ENCODE measurements at regions not wholly inside any gene's neighbourhood (a gene's known extent, or its start where the extent isn't known, plus 50 kb on each side); places are given as distances from the start of the nearest gene placed in this dataset.
"Not testable (repeated sequence)": the region's sequence is repeated elsewhere in the genome, so short reads cannot be mapped to it uniquely, and the experiment has no call there.

GRCh38 chr11:21646351-21646750, 546.5 kb upstream of the ANO5 start:
- Histone ChIP-seq H3K4me1 (no peaks in the 10 kb centered on the region), H3K27ac (no peak overlapping the region), H3K27me3 (ENCODE audit: insufficient read depth in 3 of 3, low read length in 2 of 3) (no peaks in the 10 kb centered on the region), H3K4me3 (no peak overlapping the region), H3K9me3 (no peaks in the 10 kb centered on the region), H3K36me3 (ENCODE audit: insufficient read depth in 1 of 2, low read depth in 1 of 2) (no peaks in the 10 kb centered on the region)
- intact Hi-C loops (cut with DNase I): no loop called here
- TF ChIP-seq, protein P1, sequence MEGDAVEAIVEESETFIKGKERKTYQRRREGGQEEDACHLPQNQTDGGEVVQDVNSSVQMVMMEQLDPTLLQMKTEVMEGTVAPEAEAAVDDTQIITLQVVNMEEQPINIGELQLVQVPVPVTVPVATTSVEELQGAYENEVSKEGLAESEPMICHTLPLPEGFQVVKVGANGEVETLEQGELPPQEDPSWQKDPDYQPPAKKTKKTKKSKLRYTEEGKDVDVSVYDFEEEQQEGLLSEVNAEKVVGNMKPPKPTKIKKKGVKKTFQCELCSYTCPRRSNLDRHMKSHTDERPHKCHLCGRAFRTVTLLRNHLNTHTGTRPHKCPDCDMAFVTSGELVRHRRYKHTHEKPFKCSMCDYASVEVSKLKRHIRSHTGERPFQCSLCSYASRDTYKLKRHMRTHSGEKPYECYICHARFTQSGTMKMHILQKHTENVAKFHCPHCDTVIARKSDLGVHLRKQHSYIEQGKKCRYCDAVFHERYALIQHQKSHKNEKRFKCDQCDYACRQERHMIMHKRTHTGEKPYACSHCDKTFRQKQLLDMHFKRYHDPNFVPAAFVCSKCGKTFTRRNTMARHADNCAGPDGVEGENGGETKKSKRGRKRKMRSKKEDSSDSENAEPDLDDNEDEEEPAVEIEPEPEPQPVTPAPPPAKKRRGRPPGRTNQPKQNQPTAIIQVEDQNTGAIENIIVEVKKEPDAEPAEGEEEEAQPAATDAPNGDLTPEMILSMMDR (IDR thresholded peaks at IDR 0.05): no peak
- ATAC-seq (no peak), DNase-seq (no peak)
- 42 to 69% (median 43%) methylated on average over 1 of the region's 1 CpG for WGBS, 3 donors

DNA sequence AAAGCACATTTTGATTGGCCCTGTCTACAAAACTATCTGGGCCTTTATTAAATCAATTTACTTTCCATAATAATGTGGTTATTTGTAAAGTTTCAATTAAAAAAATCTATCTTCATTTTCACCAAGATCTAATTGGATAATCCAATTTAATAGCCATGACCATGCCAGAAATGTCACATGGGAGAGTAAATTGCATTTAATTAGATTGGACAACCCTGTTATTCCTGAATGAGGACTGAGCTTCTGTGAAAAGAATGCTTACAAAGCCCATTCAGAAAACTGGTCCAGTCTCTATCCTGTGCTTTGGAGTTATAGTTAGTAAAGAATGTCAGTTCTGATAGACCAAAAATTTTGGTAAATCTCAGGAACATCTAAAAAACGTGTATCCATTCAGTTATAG, 541.9 kb upstream of the ANO5 start:
- 34 to 55% (median 45%) methylated on average over 1 of the region's 1 CpG for WGBS, 3 donors
- no peaks in the 10 kb centered on the region for H3K36me3 ChIP-seq (ENCODE audit: insufficient read depth in 1 of 2, low read depth in 1 of 2)
- DNase-seq (no peak), ATAC-seq (no peak)
- no peaks in the 10 kb centered on the region for H3K27me3 ChIP-seq (ENCODE audit: insufficient read depth in 3 of 3, low read length in 2 of 3)
- intact Hi-C loops (cut with DNase I): no loop called here
- no peaks in the 10 kb centered on the region for H3K4me1 ChIP-seq
- H3K27ac ChIP-seq: no peak overlapping the region
- TF ChIP-seq, protein P1 (IDR thresholded peaks at IDR 0.05): no peak
- H3K9me3 ChIP-seq: no peaks in the 10 kb centered on the region
- no peak overlapping the region for H3K4me3 ChIP-seq

- Histone ChIP-seq H3K4me3 (no peak overlapping the region), H3K9me3 (no peaks in the 10 kb centered on the region), H3K36me3 (ENCODE audit: insufficient read depth in 1 of 2, low read depth in 1 of 2) (no peaks in the 10 kb centered on the region), H3K4me1 (no peaks in the 10 kb centered on the region), H3K27me3 (ENCODE audit: insufficient read depth in 3 of 3, low read length in 2 of 3) (no peaks in the 10 kb centered on the region), H3K27ac (no peak overlapping the region)
- WGBS, 3 donors: 29 to 35% (median 35%) methylated on average over 5 of the region's 5 CpGs
- TF ChIP-seq, protein P1 (IDR thresholded peaks at IDR 0.05): no peak
- no peak for ATAC-seq
- intact Hi-C loops (cut with DNase I): no loop called here
- no peak for DNase-seq
Observed at GRCh38 chr11:21653951-21654421, 538.9 kb upstream of the ANO5 start.

DNA sequence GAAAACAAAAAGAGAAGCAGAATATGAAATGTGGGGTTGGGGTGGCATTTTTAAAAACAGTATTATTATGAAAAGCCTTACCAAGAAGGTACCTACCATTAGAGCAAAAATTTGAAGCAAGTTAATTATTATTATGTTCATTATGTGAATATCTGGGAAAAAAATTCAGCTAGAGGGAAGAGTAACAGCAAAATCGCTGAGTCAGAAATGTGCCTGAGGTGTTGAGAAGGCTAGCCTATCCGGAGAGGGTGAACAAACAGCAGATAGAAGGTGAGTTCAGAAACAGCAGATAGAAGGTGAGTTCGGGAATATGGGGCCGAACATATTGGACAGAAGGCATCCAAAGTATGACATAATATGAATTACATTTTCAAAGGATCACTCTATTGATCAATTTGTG, 536.8 kb upstream of the ANO5 start:
- ATAC-seq (no peak), DNase-seq (no peak)
- no peaks in the 10 kb centered on the region for H3K9me3 ChIP-seq
- no peaks in the 10 kb centered on the region for H3K36me3 ChIP-seq (ENCODE audit: insufficient read depth in 1 of 2, low read depth in 1 of 2)
- WGBS, 3 donors: 88 to 92% (median 90%) methylated on average over 4 of the region's 4 CpGs
- H3K4me1 ChIP-seq: no peaks in the 10 kb centered on the region
- H3K27ac ChIP-seq: no peak overlapping the region
- intact Hi-C loops (cut with DNase I): no loop called here
- TF ChIP-seq, protein P1 (IDR thresholded peaks at IDR 0.05): no peak
- no peak overlapping the region for H3K4me3 ChIP-seq
- H3K27me3 ChIP-seq (ENCODE audit: insufficient read depth in 3 of 3, low read length in 2 of 3): no peaks in the 10 kb centered on the region

DNA sequence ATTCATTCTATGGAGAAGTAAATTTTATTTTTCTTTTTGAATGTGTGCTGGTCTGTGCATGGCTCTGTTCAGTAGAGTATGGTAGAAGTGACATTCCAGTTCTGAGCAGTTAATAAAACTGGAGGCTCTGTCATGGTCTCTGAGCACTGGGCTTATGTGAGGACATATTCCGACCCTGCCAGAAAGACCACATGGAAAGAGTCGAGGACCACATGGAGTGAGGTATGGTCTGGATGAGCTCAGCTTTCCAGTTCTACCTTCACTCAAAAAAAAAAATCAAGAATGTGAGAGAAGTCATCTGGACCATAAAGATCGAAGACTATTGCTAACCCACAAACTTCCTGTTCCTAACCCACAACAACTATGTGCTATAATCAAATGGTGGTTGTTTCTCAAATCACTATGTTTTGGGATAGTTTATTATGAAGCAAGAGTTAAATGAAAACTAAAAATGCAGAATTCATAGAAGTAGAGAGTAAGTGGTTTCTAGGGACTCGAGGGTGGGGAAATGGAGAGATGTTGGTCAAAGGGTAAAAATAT, 534.2 kb upstream of the ANO5 start:
- Histone ChIP-seq H3K4me1 (no peaks in the 10 kb centered on the region), H3K27ac (no peak overlapping the region), H3K36me3 (ENCODE audit: insufficient read depth in 1 of 2, low read depth in 1 of 2) (no peaks in the 10 kb centered on the region), H3K9me3 (no peaks in the 10 kb centered on the region), H3K27me3 (ENCODE audit: insufficient read depth in 3 of 3, low read length in 2 of 3) (no peaks in the 10 kb centered on the region), H3K4me3 (no peak overlapping the region)
- WGBS, 3 donors: 83 to 88% (median 84%) methylated on average over 4 of the region's 4 CpGs
- DNase-seq (no peak), ATAC-seq (no peak)
- TF ChIP-seq, protein P1 (IDR thresholded peaks at IDR 0.05): no peak
- intact Hi-C loops (cut with DNase I): no loop called here

GRCh38 chr11:21659377-21659776, 533.5 kb upstream of the ANO5 start:
- ATAC-seq; H3K36me3 ChIP-seq (ENCODE audit: insufficient read depth in 1 of 2, low read depth in 1 of 2); H3K27ac ChIP-seq; DNase-seq; intact Hi-C loops (cut with DNase I); H3K4me3 ChIP-seq; H3K27me3 ChIP-seq (ENCODE audit: insufficient read depth in 3 of 3, low read length in 2 of 3); H3K9me3 ChIP-seq; H3K4me1 ChIP-seq: not testable (repeated sequence)
- 75 to 83% (median 83%) methylated on average over 1 to 2 of the region's 2 CpGs for WGBS, 3 donors

All from psoas muscle (tissue), 7 donors.